B cell (primary cell): ENCODE measurements at regions not wholly inside any gene's neighbourhood (a gene's known extent, or its start where the extent isn't known, plus 50 kb on each side); places are given as distances from the start of the nearest gene placed in this dataset.

ENCODE experiments used
- CTCF ChIP-seq: fragments of 200-600 bp; IDR thresholded peaks from one replicate; pipeline ENCODE4 v1.8.0; 2022; ENCODE audit warnings: antibody characterized with exemption, mild to moderate bottlenecking
- EZH2 ChIP-seq: IDR thresholded peaks from 2 replicates; pipeline ENCODE4 v1.6.1; 2012; ENCODE audit warnings: borderline replicate concordance, low read depth, mild to moderate bottlenecking, moderate library complexity, low read length; ENCODE audit not compliant: insufficient read depth, poor library complexity, severe bottlenecking

- TF ChIP-seq CTCF (no peak), EZH2 (no peak)
These were observed 234.1 kb downstream of the STIM2 start for GRCh38 chr4:27094783-27095182.
